Lung (tissue), 11 donors: ENCODE measurements at regions not wholly inside any gene's neighbourhood (a gene's known extent, or its start where the extent isn't known, plus 50 kb on each side); places are given as distances from the start of the nearest gene placed in this dataset.

ENCODE experiments used
- ATAC-seq: fragments of 200-7000 bp; cut with Tn5 transposase; one replicate; pipeline ENCODE4 v1.9.1; 2020; ENCODE audit warnings: moderate number of reproducible peaks; ENCODE audit not compliant: insufficient read depth, low FRiP score
- DNase-seq, 3 donors: peaks; one replicate each; pipeline ENCODE4 v3.0.0-alpha.2; 2013 to 2017
- H3K27ac ChIP-seq, 2 donors: one replicate each; pipeline ENCODE4 v1.5.1; 2013; ENCODE audit warnings: mild to moderate bottlenecking in 2 of 2, moderate library complexity in 2 of 2, control low read depth in 1 of 2, inconsistent platforms in 1 of 2, low read depth in 1 of 2, low read length in 1 of 2
- H3K27me3 ChIP-seq, 3 donors: one replicate each; pipeline ENCODE4 v1.5.1; 2013; ENCODE audit warnings: low read length in 2 of 3; ENCODE audit not compliant: control insufficient read depth in 3 of 3, insufficient read depth in 3 of 3
- H3K36me3 ChIP-seq, 4 donors: one replicate each; pipeline ENCODE4 v1.5.1; 2013; ENCODE audit warnings: low read length in 4 of 4, mild to moderate bottlenecking in 1 of 4, moderate library complexity in 1 of 4; ENCODE audit not compliant: control insufficient read depth in 4 of 4, insufficient read depth in 4 of 4
- H3K4me1 ChIP-seq, 5 donors: one replicate each; pipeline ENCODE4 v1.5.1; 2013; ENCODE audit warnings: low read length in 5 of 5, mild to moderate bottlenecking in 2 of 5, moderate library complexity in 1 of 5; ENCODE audit not compliant: control insufficient read depth in 5 of 5, insufficient read depth in 5 of 5
- H3K4me3 ChIP-seq: one replicate; pipeline ENCODE4 v1.5.1; 2013; ENCODE audit warnings: mild to moderate bottlenecking, control low read depth, moderate library complexity
- H3K9ac ChIP-seq, 2 donors: one replicate each; pipeline ENCODE4 v1.5.1; 2013; ENCODE audit warnings: low read length in 2 of 2, control low read depth in 1 of 2; ENCODE audit not compliant: insufficient read depth in 1 of 2
- H3K9me3 ChIP-seq, 4 donors: one replicate each; pipeline ENCODE4 v1.5.1; 2013; ENCODE audit warnings: low read length in 3 of 4, mild to moderate bottlenecking in 1 of 4, moderate library complexity in 1 of 4; ENCODE audit not compliant: control insufficient read depth in 4 of 4, insufficient read depth in 3 of 4
- CTCF ChIP-seq: IDR thresholded peaks from 2 replicates; pipeline ENCODE4 v1.5.1; 2012; ENCODE audit warnings: mild to moderate bottlenecking; ENCODE audit errors: control extremely low read depth, extremely low read depth
- WGBS, 2 donors: extraction: QIAGEN DNeasy Blood & Tissue Kit; methylation state at CpG; one replicate each; pipeline ENCODE4 v1.1.7; 2013; 5-methylcytosine and 5-hydroxymethylcytosine counted together
- donor health status: control.
- donor health status: control.
- donor health status: Bipolar disorder and iron deficiency.
- donor health status: healthy.
- donor health status: DM: yes; HTN: yes; CAD: no.

- Histone ChIP-seq H3K27ac (no peak overlapping the region), H3K9ac (no peak overlapping the region), H3K4me1 (peaks cover 0 to 12% (median 0%) of the 10 kb centered on the region in 5 donors), H3K9me3 (peaks cover 0 to 2% (median 0%) of the 10 kb centered on the region in 4 donors), H3K36me3 (no peaks in the 10 kb centered on the region), H3K4me3 (no peak overlapping the region), H3K27me3 (no peaks in the 10 kb centered on the region)
- TF ChIP-seq CTCF, result no peak
- DNase-seq (no peak), ATAC-seq (no peak)
- 90 to 93% methylated on average over 8 of the region's 8 CpGs for WGBS, 2 donors
These were observed 92.7 kb upstream of the FAM20A start for GRCh38 chr17:68693896-68694295.

- no peak for DNase-seq
- H3K9ac ChIP-seq, result no peak overlapping the region
- 86% methylated on average over 1 of the region's 1 CpG for WGBS, 2 donors
- TF ChIP-seq CTCF, result no peak
- H3K27ac ChIP-seq, result no peak overlapping the region
- peaks cover 0 to 2% (median 0%) of the 10 kb centered on the region in 4 donors for H3K9me3 ChIP-seq
- no peaks in the 10 kb centered on the region for H3K27me3 ChIP-seq
- peaks cover 0 to 7% (median 0%) of the 10 kb centered on the region in 5 donors for H3K4me1 ChIP-seq
- no peak for ATAC-seq
- H3K36me3 ChIP-seq, result no peaks in the 10 kb centered on the region
- no peak overlapping the region for H3K4me3 ChIP-seq
These were observed 92.3 kb upstream of the FAM20A start for GRCh38 chr17:68693466-68693865.

- H3K27me3 ChIP-seq, result no peaks in the 10 kb centered on the region
- H3K9me3 ChIP-seq, result peaks cover 0 to 2% (median 0%) of the 10 kb centered on the region in 4 donors
- no peak for TF ChIP-seq CTCF
- DNase-seq, result no peak
- peaks cover 0 to 6% (median 0%) of the 10 kb centered on the region in 5 donors for H3K4me1 ChIP-seq
- no peak overlapping the region for H3K4me3 ChIP-seq
- no peak for ATAC-seq
- 87% methylated on average over 10 of the region's 10 CpGs for WGBS, 2 donors
- no peaks in the 10 kb centered on the region for H3K36me3 ChIP-seq
- H3K9ac ChIP-seq, result no peak overlapping the region
- H3K27ac ChIP-seq, result no peak overlapping the region
These were observed 85.2 kb upstream of the FAM20A start for GRCh38 chr17:68686108-68686988.
